BJ (cell line): ENCODE measurements at regions not wholly inside any gene's neighbourhood (a gene's known extent, or its start where the extent isn't known, plus 50 kb on each side); places are given as distances from the start of the nearest gene placed in this dataset.

Experiments
- CTCF ChIA-PET: fragments of 350-600 bp; formaldehyde crosslinking; extraction: SDS; loops from one replicate; lab custom pipeline; 2021; ENCODE audit warnings: antibody characterized with exemption, inconsistent platforms; lab: Yijun Ruan, JAX
- POLR2A ChIA-PET: fragments of 300-600 bp; sonication (Branson Sonifier 250); formaldehyde crosslinking; extraction: SDS; loops from one replicate; lab custom pipeline; 2021; ENCODE audit warnings: antibody characterized with exemption; lab: Charles Lee
- DNase-seq: peaks from one replicate; pipeline ENCODE4 v3.0.0-alpha.2; 2011; ENCODE audit warnings: low read depth
- H3K27me3 ChIP-seq: 2 replicates; pipeline ENCODE4 v1.6.0; 2011; ENCODE audit warnings: low read length; ENCODE audit not compliant: control insufficient read depth, insufficient read depth
- H3K36me3 ChIP-seq: 2 replicates; pipeline ENCODE4 v1.5.1; 2011; ENCODE audit warnings: low read length; ENCODE audit not compliant: control insufficient read depth, insufficient read depth
- H3K4me3 ChIP-seq: 2 replicates; pipeline ENCODE4 v1.5.1; 2011; ENCODE audit warnings: low read depth, mild to moderate bottlenecking, control low read depth, low read length
- TF ChIP-seq, protein P1 (sequence below): IDR thresholded peaks from 2 replicates; pipeline ENCODE4 v1.5.1; 2011; ENCODE audit warnings: low read depth, mild to moderate bottlenecking, control low read depth, inconsistent platforms, low read length, moderate library complexity; ENCODE audit not compliant: insufficient read depth

DNA sequence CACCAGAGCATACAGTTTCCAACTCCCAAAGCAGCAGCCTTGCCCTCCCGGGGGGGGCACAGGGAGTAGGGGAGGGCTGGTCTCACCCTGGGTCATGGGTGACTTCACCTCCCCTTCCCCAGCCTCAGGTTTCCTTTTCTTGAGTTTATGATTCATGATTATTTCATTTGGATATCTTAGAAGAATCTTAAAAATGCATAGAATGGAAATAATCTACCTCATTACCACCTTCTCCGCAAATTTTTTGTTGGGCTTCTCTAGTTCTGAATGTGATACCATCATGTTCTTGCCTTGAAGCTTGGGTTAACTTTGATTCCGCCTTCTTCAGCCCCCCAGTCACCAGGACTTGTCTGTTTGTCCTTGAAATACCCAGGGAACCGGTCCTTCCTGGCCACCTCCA, 148.8 kb upstream of the ROPN1 start:
- Histone ChIP-seq H3K4me3 (no peak overlapping the region), H3K36me3 (no peaks in the 10 kb centered on the region), H3K27me3 (no peaks in the 10 kb centered on the region)
- TF ChIP-seq, protein P1, sequence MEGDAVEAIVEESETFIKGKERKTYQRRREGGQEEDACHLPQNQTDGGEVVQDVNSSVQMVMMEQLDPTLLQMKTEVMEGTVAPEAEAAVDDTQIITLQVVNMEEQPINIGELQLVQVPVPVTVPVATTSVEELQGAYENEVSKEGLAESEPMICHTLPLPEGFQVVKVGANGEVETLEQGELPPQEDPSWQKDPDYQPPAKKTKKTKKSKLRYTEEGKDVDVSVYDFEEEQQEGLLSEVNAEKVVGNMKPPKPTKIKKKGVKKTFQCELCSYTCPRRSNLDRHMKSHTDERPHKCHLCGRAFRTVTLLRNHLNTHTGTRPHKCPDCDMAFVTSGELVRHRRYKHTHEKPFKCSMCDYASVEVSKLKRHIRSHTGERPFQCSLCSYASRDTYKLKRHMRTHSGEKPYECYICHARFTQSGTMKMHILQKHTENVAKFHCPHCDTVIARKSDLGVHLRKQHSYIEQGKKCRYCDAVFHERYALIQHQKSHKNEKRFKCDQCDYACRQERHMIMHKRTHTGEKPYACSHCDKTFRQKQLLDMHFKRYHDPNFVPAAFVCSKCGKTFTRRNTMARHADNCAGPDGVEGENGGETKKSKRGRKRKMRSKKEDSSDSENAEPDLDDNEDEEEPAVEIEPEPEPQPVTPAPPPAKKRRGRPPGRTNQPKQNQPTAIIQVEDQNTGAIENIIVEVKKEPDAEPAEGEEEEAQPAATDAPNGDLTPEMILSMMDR, result no peak
- POLR2A ChIA-PET, result no interaction called here
- CTCF ChIA-PET, result interaction anchor here (1.2 kb wide), 1 partner anchor 14 kb away, joined by 3 read pairs; no protein-coding TSS in a partner anchor
- no peak for DNase-seq

DNA sequence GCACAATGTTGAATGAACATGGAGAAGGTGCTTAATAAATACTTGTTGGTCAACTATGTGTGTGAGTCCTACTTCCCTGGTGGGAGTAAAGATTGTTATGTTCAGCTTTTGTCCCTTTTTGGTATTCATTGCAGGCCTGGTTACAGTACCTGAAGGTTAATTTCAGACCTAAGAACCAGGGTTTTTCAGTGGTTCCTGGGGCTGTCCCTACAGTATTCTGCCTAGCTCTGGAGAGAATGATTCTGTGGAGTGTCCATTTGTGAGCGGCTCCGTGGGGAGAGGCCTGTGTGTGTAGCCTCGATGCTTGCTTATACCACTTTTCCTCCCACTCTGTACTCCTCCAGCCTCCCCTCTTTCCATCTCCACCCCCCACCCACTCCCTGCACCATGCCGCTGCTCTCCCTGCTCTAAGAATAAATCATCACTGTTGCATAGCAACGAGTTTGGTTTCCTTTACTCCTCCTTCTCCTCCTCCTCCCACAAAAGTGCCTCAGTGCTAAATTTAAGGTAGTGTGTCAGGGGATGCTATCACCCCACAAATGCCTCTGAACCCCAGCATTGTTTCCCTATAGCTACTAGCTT, 150.6 kb upstream of the ROPN1 start:
- H3K36me3 ChIP-seq, result no peaks in the 10 kb centered on the region
- no peak overlapping the region for H3K4me3 ChIP-seq
- TF ChIP-seq, protein P1, result no peak
- no peaks in the 10 kb centered on the region for H3K27me3 ChIP-seq
- POLR2A ChIA-PET, result no interaction called here
- CTCF ChIA-PET, result interaction anchor here (1.1 kb wide), 1 partner anchor 27 kb away, joined by 3 read pairs; no protein-coding TSS in a partner anchor
- no peak for DNase-seq

DNA sequence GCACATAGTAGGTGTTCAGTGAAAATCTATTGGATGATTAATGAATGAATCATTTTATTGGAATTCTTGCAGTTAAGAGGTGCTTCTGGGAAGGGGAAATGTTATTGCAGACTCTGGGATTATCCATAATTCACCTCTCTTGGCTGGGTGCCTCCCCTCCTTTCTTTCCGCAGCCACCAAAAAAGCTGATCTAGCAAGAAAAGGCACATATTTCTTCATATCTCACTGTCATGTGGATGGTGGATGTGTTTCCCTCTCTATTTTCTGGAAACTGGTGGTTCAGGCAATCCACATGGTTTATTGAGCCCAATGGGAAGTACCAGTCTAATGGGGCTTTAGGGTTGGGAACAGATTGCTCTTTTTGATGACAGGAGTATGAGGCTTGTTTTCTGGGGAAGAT, 151.1 kb upstream of the ROPN1 start:
- Histone ChIP-seq H3K27me3 (no peaks in the 10 kb centered on the region), H3K36me3 (no peaks in the 10 kb centered on the region), H3K4me3 (no peak overlapping the region)
- ChIA-PET CTCF (no interaction called here), POLR2A (no interaction called here)
- no peak for DNase-seq
- TF ChIP-seq, protein P1, result no peak

DNA sequence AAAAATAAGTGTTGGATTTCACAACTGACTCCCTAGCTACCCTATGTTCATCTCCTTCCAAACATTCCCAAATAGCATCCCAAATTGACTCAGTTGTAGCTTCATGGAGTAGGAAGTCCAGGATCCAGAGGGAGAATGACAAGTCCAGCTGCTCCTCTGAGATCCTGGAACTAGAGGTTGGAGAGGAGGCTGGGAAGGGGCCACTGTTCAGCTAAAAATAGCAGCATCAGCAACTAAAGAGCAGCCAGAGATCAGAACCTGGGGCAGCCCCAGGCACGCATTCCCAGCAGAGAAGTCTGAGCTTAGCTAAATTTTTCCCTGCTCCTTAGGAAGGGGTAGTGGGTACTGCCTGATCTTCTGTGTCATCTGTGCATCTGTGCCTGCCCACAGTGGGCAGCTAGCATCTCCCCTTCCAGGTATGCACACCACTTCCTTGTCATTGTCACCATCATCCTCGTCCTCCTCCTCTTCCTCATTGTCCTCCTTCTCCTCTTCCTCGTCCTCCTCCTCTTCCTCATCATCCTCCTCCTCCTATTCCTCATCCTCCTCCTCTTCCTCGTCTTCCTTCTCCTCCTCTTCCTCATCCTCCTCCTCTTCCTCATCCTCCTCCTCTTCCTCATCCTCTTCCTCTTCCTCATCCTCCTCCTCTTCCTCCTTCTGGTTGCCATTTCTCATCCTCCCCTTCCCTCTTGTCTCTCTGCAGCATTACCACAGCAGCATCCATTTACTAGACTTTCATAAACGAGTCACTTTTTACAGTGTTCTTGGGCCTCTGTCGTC, 152.3 kb upstream of the ROPN1 start:
- TF ChIP-seq, protein P1, result no peak
- Histone ChIP-seq H3K27me3 (no peaks in the 10 kb centered on the region), H3K36me3 (no peaks in the 10 kb centered on the region), H3K4me3 (no peak overlapping the region)
- ChIA-PET CTCF (no interaction called here), POLR2A (no interaction called here)
- no peak for DNase-seq

DNA sequence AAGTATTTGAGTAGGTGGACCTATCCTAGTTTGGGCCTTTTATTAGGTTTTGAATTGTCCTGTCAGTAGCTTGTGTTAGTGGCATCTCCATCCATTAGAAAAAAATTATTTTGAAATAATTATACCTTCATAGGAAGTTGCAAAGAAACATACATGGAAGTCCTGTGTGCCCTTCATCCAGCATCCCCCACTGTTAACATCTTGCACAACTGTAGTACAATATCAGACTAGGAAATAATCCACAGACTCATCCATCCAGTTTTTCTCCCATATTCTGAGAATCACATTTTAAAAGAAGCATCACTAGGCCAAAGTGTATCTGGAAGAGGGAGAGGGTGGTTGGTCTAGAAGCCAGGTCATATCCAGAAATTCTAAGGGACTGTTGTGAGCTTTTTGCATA, 155.5 kb upstream of the ROPN1 start:
- POLR2A ChIA-PET, result no interaction called here
- no peak overlapping the region for H3K4me3 ChIP-seq
- H3K27me3 ChIP-seq, result no peaks in the 10 kb centered on the region
- no peak for DNase-seq
- TF ChIP-seq, protein P1, result no peak
- H3K36me3 ChIP-seq, result no peaks in the 10 kb centered on the region
- CTCF ChIA-PET, result interaction anchor here (0.6 to 0.9 kb wide), 2 partner anchors 9 to 20 kb away, joined by 3 read pairs; no protein-coding TSS in a partner anchor
